ENCODE measurements at regions not wholly inside any gene's neighbourhood (a gene's known extent, or its start where the extent isn't known, plus 50 kb on each side); places are given as distances from the start of the nearest gene placed in this dataset.

GRCh38 chr14:34220378-34220706 is 241.7 kb downstream of the SPTSSA start:
- DNase-seq: no peak
- H3K4me1 ChIP-seq (ENCODE audit: control insufficient read depth in 3 of 3, insufficient read depth in 2 of 3, low read depth in 1 of 3, low read length in 2 of 3): peaks cover 0 to 3% (median 0%) of the 10 kb centered on the region in 3 donors
- 34 to 55% (median 44%) methylated on average over 2 of the region's 2 CpGs for WGBS, 3 donors
- peaks cover 0 to 11% (median 0%) of the 10 kb centered on the region in 3 donors for H3K27me3 ChIP-seq (ENCODE audit: control insufficient read depth in 3 of 3, insufficient read depth in 3 of 3, low read length in 3 of 3)
- no peaks in the 10 kb centered on the region for H3K36me3 ChIP-seq (ENCODE audit: control insufficient read depth in 3 of 3, insufficient read depth in 2 of 3, low read depth in 1 of 3, low read length in 3 of 3)
- no peak overlapping the region for H3K4me3 ChIP-seq (ENCODE audit: low read depth in 1 of 3, low read length in 3 of 3)
- no peak overlapping the region for H3K27ac ChIP-seq (ENCODE audit: low read depth in 1 of 3, low read length in 2 of 3)
- H3K9me3 ChIP-seq (ENCODE audit: control insufficient read depth in 2 of 2, insufficient read depth in 1 of 2, low read depth in 1 of 2, low read length in 1 of 2): peaks cover 0 to 4% of the 10 kb centered on the region in 2 donors
- FAIRE-seq: no peak

GRCh38 chr14:34219661-34220377 is 242.2 kb downstream of the SPTSSA start:
- FAIRE-seq (no peak), DNase-seq (no peak)
- peaks cover 0 to 4% of the 10 kb centered on the region in 2 donors for H3K9me3 ChIP-seq (ENCODE audit: control insufficient read depth in 2 of 2, insufficient read depth in 1 of 2, low read depth in 1 of 2, low read length in 1 of 2)
- WGBS, 3 donors: 82 to 86% (median 84%) methylated on average over 7 of the region's 7 CpGs
- H3K27ac ChIP-seq (ENCODE audit: low read depth in 1 of 3, low read length in 2 of 3): no peak overlapping the region
- H3K27me3 ChIP-seq (ENCODE audit: control insufficient read depth in 3 of 3, insufficient read depth in 3 of 3, low read length in 3 of 3): peaks cover 0 to 11% (median 0%) of the 10 kb centered on the region in 3 donors
- peaks cover 0 to 3% (median 0%) of the 10 kb centered on the region in 3 donors for H3K4me1 ChIP-seq (ENCODE audit: control insufficient read depth in 3 of 3, insufficient read depth in 2 of 3, low read depth in 1 of 3, low read length in 2 of 3)
- H3K4me3 ChIP-seq (ENCODE audit: low read depth in 1 of 3, low read length in 3 of 3): no peak overlapping the region
- no peaks in the 10 kb centered on the region for H3K36me3 ChIP-seq (ENCODE audit: control insufficient read depth in 3 of 3, insufficient read depth in 2 of 3, low read depth in 1 of 3, low read length in 3 of 3)

- Histone ChIP-seq H3K36me3 (ENCODE audit: control insufficient read depth in 3 of 3, insufficient read depth in 2 of 3, low read depth in 1 of 3, low read length in 3 of 3) (no peaks in the 10 kb centered on the region), H3K27me3 (ENCODE audit: control insufficient read depth in 3 of 3, insufficient read depth in 3 of 3, low read length in 3 of 3) (peaks cover 0 to 11% (median 0%) of the 10 kb centered on the region in 3 donors), H3K9me3 (ENCODE audit: control insufficient read depth in 2 of 2, insufficient read depth in 1 of 2, low read depth in 1 of 2, low read length in 1 of 2) (peaks cover 0 to 4% of the 10 kb centered on the region in 2 donors), H3K27ac (ENCODE audit: low read depth in 1 of 3, low read length in 2 of 3) (no peak overlapping the region), H3K4me1 (ENCODE audit: control insufficient read depth in 3 of 3, insufficient read depth in 2 of 3, low read depth in 1 of 3, low read length in 2 of 3) (peaks cover 0 to 3% (median 0%) of the 10 kb centered on the region in 3 donors), H3K4me3 (ENCODE audit: low read depth in 1 of 3, low read length in 3 of 3) (no peak overlapping the region)
- DNase-seq (no peak), FAIRE-seq (no peak)
- 69 to 91% (median 72%) methylated on average over 2 of the region's 2 CpGs for WGBS, 3 donors
These were observed 243.2 kb downstream of the SPTSSA start for GRCh38 chr14:34218881-34219280.

- no peaks in the 10 kb centered on the region for H3K36me3 ChIP-seq (ENCODE audit: control insufficient read depth in 3 of 3, insufficient read depth in 2 of 3, low read depth in 1 of 3, low read length in 3 of 3)
- no peak overlapping the region for H3K27ac ChIP-seq (ENCODE audit: low read depth in 1 of 3, low read length in 2 of 3)
- WGBS, 3 donors: 87 to 91% (median 87%) methylated on average over 4 to 5 of the region's 5 CpGs
- FAIRE-seq (no peak), DNase-seq (no peak)
- H3K9me3 ChIP-seq (ENCODE audit: control insufficient read depth in 2 of 2, insufficient read depth in 1 of 2, low read depth in 1 of 2, low read length in 1 of 2): peaks cover 0 to 4% of the 10 kb centered on the region in 2 donors
- no peaks in the 10 kb centered on the region for H3K4me1 ChIP-seq (ENCODE audit: control insufficient read depth in 3 of 3, insufficient read depth in 2 of 3, low read depth in 1 of 3, low read length in 2 of 3)
- H3K27me3 ChIP-seq (ENCODE audit: control insufficient read depth in 3 of 3, insufficient read depth in 3 of 3, low read length in 3 of 3): peaks cover 0 to 4% (median 0%) of the 10 kb centered on the region in 3 donors
- H3K4me3 ChIP-seq (ENCODE audit: low read depth in 1 of 3, low read length in 3 of 3): no peak overlapping the region
These were observed 247.1 kb downstream of the SPTSSA start for GRCh38 chr14:34214961-34215360.

- 80 to 82% (median 81%) methylated on average over 10 of the region's 10 CpGs for WGBS, 3 donors
- DNase-seq: no peak
- Histone ChIP-seq H3K4me3 (ENCODE audit: low read depth in 1 of 3, low read length in 3 of 3) (no peak overlapping the region), H3K4me1 (ENCODE audit: control insufficient read depth in 3 of 3, insufficient read depth in 2 of 3, low read depth in 1 of 3, low read length in 2 of 3) (no peaks in the 10 kb centered on the region), H3K36me3 (ENCODE audit: control insufficient read depth in 3 of 3, insufficient read depth in 2 of 3, low read depth in 1 of 3, low read length in 3 of 3) (no peaks in the 10 kb centered on the region), H3K27ac (ENCODE audit: low read depth in 1 of 3, low read length in 2 of 3) (no peak overlapping the region), H3K9me3 (ENCODE audit: control insufficient read depth in 2 of 2, insufficient read depth in 1 of 2, low read depth in 1 of 2, low read length in 1 of 2) (peaks cover 0 to 4% of the 10 kb centered on the region in 2 donors), H3K27me3 (ENCODE audit: control insufficient read depth in 3 of 3, insufficient read depth in 3 of 3, low read length in 3 of 3) (no peaks in the 10 kb centered on the region)
- FAIRE-seq: no peak
These were observed 248.7 kb downstream of the SPTSSA start for GRCh38 chr14:34213332-34213731.

- no peak for FAIRE-seq
- Histone ChIP-seq H3K36me3 (ENCODE audit: control insufficient read depth in 3 of 3, insufficient read depth in 2 of 3, low read depth in 1 of 3, low read length in 3 of 3) (no peaks in the 10 kb centered on the region), H3K4me1 (ENCODE audit: control insufficient read depth in 3 of 3, insufficient read depth in 2 of 3, low read depth in 1 of 3, low read length in 2 of 3) (no peaks in the 10 kb centered on the region), H3K27me3 (ENCODE audit: control insufficient read depth in 3 of 3, insufficient read depth in 3 of 3, low read length in 3 of 3) (no peaks in the 10 kb centered on the region), H3K4me3 (ENCODE audit: low read depth in 1 of 3, low read length in 3 of 3) (no peak overlapping the region), H3K27ac (ENCODE audit: low read depth in 1 of 3, low read length in 2 of 3) (no peak overlapping the region), H3K9me3 (ENCODE audit: control insufficient read depth in 2 of 2, insufficient read depth in 1 of 2, low read depth in 1 of 2, low read length in 1 of 2) (peaks cover 0 to 4% of the 10 kb centered on the region in 2 donors)
- DNase-seq: no peak
- WGBS, 3 donors: 80 to 83% (median 81%) methylated on average over 7 of the region's 7 CpGs
These were observed 249.7 kb downstream of the SPTSSA start for GRCh38 chr14:34212172-34212929.

- Histone ChIP-seq H3K9me3 (ENCODE audit: control insufficient read depth in 2 of 2, insufficient read depth in 1 of 2, low read depth in 1 of 2, low read length in 1 of 2) (peaks cover 0 to 3% of the 10 kb centered on the region in 2 donors), H3K27me3 (ENCODE audit: control insufficient read depth in 3 of 3, insufficient read depth in 3 of 3, low read length in 3 of 3) (no peaks in the 10 kb centered on the region), H3K36me3 (ENCODE audit: control insufficient read depth in 3 of 3, insufficient read depth in 2 of 3, low read depth in 1 of 3, low read length in 3 of 3) (no peaks in the 10 kb centered on the region), H3K27ac (ENCODE audit: low read depth in 1 of 3, low read length in 2 of 3) (no peak overlapping the region), H3K4me1 (ENCODE audit: control insufficient read depth in 3 of 3, insufficient read depth in 2 of 3, low read depth in 1 of 3, low read length in 2 of 3) (no peaks in the 10 kb centered on the region), H3K4me3 (ENCODE audit: low read depth in 1 of 3, low read length in 3 of 3) (no peak overlapping the region)
- FAIRE-seq: no peak
- no peak for DNase-seq
- 69 to 81% (median 72%) methylated on average over 3 of the region's 3 CpGs for WGBS, 3 donors
These were observed 250.3 kb downstream of the SPTSSA start for GRCh38 chr14:34211732-34212131.

GRCh38 chr14:34208532-34208931 is 253.5 kb downstream of the SPTSSA start:
- no peak for FAIRE-seq
- WGBS, 3 donors: 36 to 60% (median 37%) methylated on average over 3 of the region's 3 CpGs
- no peak overlapping the region for H3K27ac ChIP-seq (ENCODE audit: low read depth in 1 of 3, low read length in 2 of 3)

More at GRCh38 chr14:34208532-34208931, 253.5 kb downstream of the SPTSSA start:
- Histone ChIP-seq H3K36me3 (ENCODE audit: control insufficient read depth in 3 of 3, insufficient read depth in 2 of 3, low read depth in 1 of 3, low read length in 3 of 3) (no peaks in the 10 kb centered on the region), H3K4me3 (ENCODE audit: low read depth in 1 of 3, low read length in 3 of 3) (no peak overlapping the region), H3K9me3 (ENCODE audit: control insufficient read depth in 2 of 2, insufficient read depth in 1 of 2, low read depth in 1 of 2, low read length in 1 of 2) (no peaks in the 10 kb centered on the region), H3K4me1 (ENCODE audit: control insufficient read depth in 3 of 3, insufficient read depth in 2 of 3, low read depth in 1 of 3, low read length in 2 of 3) (no peaks in the 10 kb centered on the region), H3K27me3 (ENCODE audit: control insufficient read depth in 3 of 3, insufficient read depth in 3 of 3, low read length in 3 of 3) (no peaks in the 10 kb centered on the region)
- no peak for DNase-seq
